ENCODE measurements at regions not wholly inside any gene's neighbourhood (a gene's known extent, or its start where the extent isn't known, plus 50 kb on each side); places are given as distances from the start of the nearest gene placed in this dataset.

GRCh38 chr7:24035366-24036032 lies 248.5 kb upstream of the NPY start:
- no peak overlapping the region for H3K4me3 ChIP-seq (ENCODE audit: low read depth, low read length)
- DNase-seq (ENCODE audit: low read depth), result no peak
- no peak for TF ChIP-seq CTCF (IDR thresholded peaks at IDR 0.05; ENCODE audit: insufficient read depth, low read length)

DNA sequence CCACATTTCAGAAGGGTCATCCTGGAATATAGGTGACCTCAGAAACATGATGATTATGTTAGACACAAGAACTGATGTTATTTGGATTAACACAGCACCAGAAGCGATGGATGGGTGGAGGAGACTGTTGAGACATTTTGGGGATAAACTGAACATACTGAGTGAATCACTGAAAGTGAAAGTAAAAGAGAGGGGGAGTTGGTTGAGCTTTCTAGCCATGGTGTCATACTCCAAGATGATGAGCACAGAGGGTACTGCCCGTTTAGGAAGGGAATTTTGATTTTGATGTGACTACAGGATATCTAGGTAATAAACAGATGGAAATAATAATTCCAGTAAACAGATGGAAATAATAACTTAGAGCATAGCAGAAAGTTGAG lies 248.0 kb upstream of the NPY start:
- no peak for TF ChIP-seq CTCF (IDR thresholded peaks at IDR 0.05; ENCODE audit: insufficient read depth, low read length)
- no peak for DNase-seq (ENCODE audit: low read depth)
- no peak overlapping the region for H3K4me3 ChIP-seq (ENCODE audit: low read depth, low read length)

- TF ChIP-seq CTCF (IDR thresholded peaks at IDR 0.05; ENCODE audit: insufficient read depth, low read length), result no peak
- no peak overlapping the region for H3K4me3 ChIP-seq (ENCODE audit: low read depth, low read length)
- DNase-seq (ENCODE audit: low read depth), result no peak
Measured at GRCh38 chr7:24038993-24039392, 245.0 kb upstream of the NPY start.

DNA sequence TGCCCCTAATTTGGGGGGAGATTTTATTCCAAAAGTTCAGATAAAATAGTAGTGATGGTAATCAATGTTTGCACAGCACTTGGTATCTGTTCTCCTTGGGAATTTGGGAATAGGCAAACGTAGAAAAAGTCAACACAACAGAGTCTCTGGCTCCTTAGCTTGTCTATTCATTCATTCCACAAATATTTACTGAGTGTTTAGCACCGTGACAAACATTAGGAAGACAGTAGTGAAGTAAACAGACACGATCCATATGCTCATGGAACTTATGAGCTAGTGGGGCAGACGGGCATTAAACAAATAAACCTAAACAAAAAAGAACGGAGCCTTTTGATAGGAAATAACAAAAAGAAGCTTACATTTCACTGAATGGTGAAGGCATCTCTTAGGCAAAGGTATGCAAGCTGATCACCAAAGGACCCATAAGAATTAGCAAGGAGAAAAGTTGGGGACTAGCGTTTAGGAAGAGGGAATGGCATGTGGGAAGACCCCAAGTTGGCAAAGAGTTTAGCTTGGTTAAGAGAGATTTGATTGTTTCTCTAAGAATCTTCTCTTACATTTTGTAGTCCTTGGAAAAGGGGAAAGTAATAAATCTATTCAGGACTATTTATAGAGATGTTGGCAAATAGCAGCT lies 243.9 kb upstream of the NPY start:
- no peak overlapping the region for H3K4me3 ChIP-seq (ENCODE audit: low read depth, low read length)
- TF ChIP-seq CTCF (IDR thresholded peaks at IDR 0.05; ENCODE audit: insufficient read depth, low read length), result no peak
- no peak for DNase-seq (ENCODE audit: low read depth)

- no peak for DNase-seq (ENCODE audit: low read depth)
- TF ChIP-seq CTCF (IDR thresholded peaks at IDR 0.05; ENCODE audit: insufficient read depth, low read length), result no peak
- H3K4me3 ChIP-seq (ENCODE audit: low read depth, low read length), result no peak overlapping the region
Measured at GRCh38 chr7:24042028-24042427, 242.0 kb upstream of the NPY start.

DNA sequence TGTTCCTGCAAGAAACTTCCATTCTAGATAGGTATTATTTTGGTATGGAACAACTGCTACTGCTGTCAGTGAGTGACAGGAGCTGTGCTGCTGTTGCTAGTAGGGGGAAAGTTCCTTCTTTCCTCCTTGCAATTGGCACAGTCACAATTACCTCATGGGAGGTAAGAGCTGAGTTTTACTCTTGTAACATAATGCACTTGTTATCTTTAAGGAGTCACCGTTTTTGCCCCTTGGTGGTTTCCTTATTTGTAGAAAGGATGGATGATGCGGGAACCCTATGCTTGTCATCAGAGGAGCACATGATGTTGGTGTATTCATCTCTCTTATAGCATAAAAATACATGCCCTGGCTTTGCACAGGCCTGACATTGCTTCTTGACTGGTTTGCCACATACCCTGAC lies 234.7 kb upstream of the NPY start:
- H3K4me3 ChIP-seq (ENCODE audit: low read depth, low read length), result no peak overlapping the region
- DNase-seq (ENCODE audit: low read depth), result no peak
- TF ChIP-seq CTCF (IDR thresholded peaks at IDR 0.05; ENCODE audit: insufficient read depth, low read length), result no peak
